ENCODE measurements at regions not wholly inside any gene's neighbourhood (a gene's known extent, or its start where the extent isn't known, plus 50 kb on each side); places are given as distances from the start of the nearest gene placed in this dataset.

- Histone ChIP-seq H2AFZ (ENCODE audit: low read depth, low read length, severe bottlenecking) (no peak overlapping the region), H3K79me2 (ENCODE audit: insufficient read depth, low read length) (no peaks in the 10 kb centered on the region), H4K20me1 (ENCODE audit: low read depth, low read length) (no peaks in the 10 kb centered on the region)
Measured at GRCh38 chr7:9874182-9874581, 1099.5 kb upstream of the PHF14 start.

GRCh38 chr7:9876053-9876452, 1097.6 kb upstream of the PHF14 start:
- H2AFZ ChIP-seq (ENCODE audit: low read depth, low read length, severe bottlenecking): no peak overlapping the region
- no peak overlapping the region for H3K9ac ChIP-seq (ENCODE audit: low read length)
- TF ChIP-seq EZH2phosphoT487 (conservative IDR thresholded peaks at IDR 0.05; ENCODE audit: low read length) (no peak), CTCF (IDR thresholded peaks at IDR 0.05; ENCODE audit: insufficient read depth, low read length, poor library complexity, severe bottlenecking) (no peak)
- no peaks in the 10 kb centered on the region for H4K20me1 ChIP-seq (ENCODE audit: low read depth, low read length)
- no peaks in the 10 kb centered on the region for H3K9me2 ChIP-seq (replicated peaks; ENCODE audit: insufficient read depth, low read length)
- no peaks in the 10 kb centered on the region for H3F3A ChIP-seq (ENCODE audit: insufficient read depth)
- H3K79me2 ChIP-seq (ENCODE audit: insufficient read depth, low read length): no peaks in the 10 kb centered on the region
- no peaks in the 10 kb centered on the region for H3K36me3 ChIP-seq (ENCODE audit: low read length)
- no peak overlapping the region for H3K27ac ChIP-seq (ENCODE audit: low read depth, low read length)
- H3K4me3 ChIP-seq (ENCODE audit: insufficient read depth, low read length, poor library complexity, severe bottlenecking): no peak overlapping the region
- no peak overlapping the region for H3K4me2 ChIP-seq (ENCODE audit: low read depth, low read length, poor library complexity, severe bottlenecking)
- no peaks in the 10 kb centered on the region for H3K9me3 ChIP-seq (ENCODE audit: insufficient read depth, low read length)
- H3K27me3 ChIP-seq (ENCODE audit: low read length): no peaks in the 10 kb centered on the region

More at GRCh38 chr7:9874182-9874581, 1099.5 kb upstream of the PHF14 start:
- H3K27ac ChIP-seq (ENCODE audit: low read depth, low read length): no peak overlapping the region
- H3F3A ChIP-seq (ENCODE audit: insufficient read depth): no peaks in the 10 kb centered on the region
- no peaks in the 10 kb centered on the region for H3K36me3 ChIP-seq (ENCODE audit: low read length)
- H3K9me3 ChIP-seq (ENCODE audit: insufficient read depth, low read length): no peaks in the 10 kb centered on the region
- H3K27me3 ChIP-seq (ENCODE audit: low read length): no peaks in the 10 kb centered on the region
- no peak overlapping the region for H3K4me2 ChIP-seq (ENCODE audit: low read depth, low read length, poor library complexity, severe bottlenecking)
- no peak overlapping the region for H3K9ac ChIP-seq (ENCODE audit: low read length)
- TF ChIP-seq EZH2phosphoT487 (conservative IDR thresholded peaks at IDR 0.05; ENCODE audit: low read length) (no peak), CTCF (IDR thresholded peaks at IDR 0.05; ENCODE audit: insufficient read depth, low read length, poor library complexity, severe bottlenecking) (no peak)
- no peaks in the 10 kb centered on the region for H3K9me2 ChIP-seq (replicated peaks; ENCODE audit: insufficient read depth, low read length)
- no peak overlapping the region for H3K4me3 ChIP-seq (ENCODE audit: insufficient read depth, low read length, poor library complexity, severe bottlenecking)

- H3K9me3 ChIP-seq (ENCODE audit: insufficient read depth, low read length): no peaks in the 10 kb centered on the region
- no peak overlapping the region for H3K4me3 ChIP-seq (ENCODE audit: insufficient read depth, low read length, poor library complexity, severe bottlenecking)
- no peaks in the 10 kb centered on the region for H3K79me2 ChIP-seq (ENCODE audit: insufficient read depth, low read length)
- no peak overlapping the region for H3K9ac ChIP-seq (ENCODE audit: low read length)
- H4K20me1 ChIP-seq (ENCODE audit: low read depth, low read length): no peaks in the 10 kb centered on the region
- no peak for TF ChIP-seq EZH2phosphoT487 (conservative IDR thresholded peaks at IDR 0.05; ENCODE audit: low read length)
- no peak for TF ChIP-seq CTCF (IDR thresholded peaks at IDR 0.05; ENCODE audit: insufficient read depth, low read length, poor library complexity, severe bottlenecking)
- H2AFZ ChIP-seq (ENCODE audit: low read depth, low read length, severe bottlenecking): no peak overlapping the region
- H3K9me2 ChIP-seq (replicated peaks; ENCODE audit: insufficient read depth, low read length): 0 out of 2 replicates have a peak, but pooled peaks cover 4% of the 10 kb centered on the region
- no peaks in the 10 kb centered on the region for H3K27me3 ChIP-seq (ENCODE audit: low read length)
- H3K4me2 ChIP-seq (ENCODE audit: low read depth, low read length, poor library complexity, severe bottlenecking): no peak overlapping the region
- no peak overlapping the region for H3K27ac ChIP-seq (ENCODE audit: low read depth, low read length)
- H3F3A ChIP-seq (ENCODE audit: insufficient read depth): no peaks in the 10 kb centered on the region
- H3K36me3 ChIP-seq (ENCODE audit: low read length): no peaks in the 10 kb centered on the region
Measured at GRCh38 chr7:9889554-9889953, 1084.1 kb upstream of the PHF14 start.
